GM18498 (cell line): ENCODE measurements at regions not wholly inside any gene's neighbourhood (a gene's known extent, or its start where the extent isn't known, plus 50 kb on each side); places are given as distances from the start of the nearest gene placed in this dataset.
"Not testable (repeated sequence)": the region's sequence is repeated elsewhere in the genome, so short reads cannot be mapped to it uniquely, and the experiment has no call there.

ENCODE experiments used
- ATAC-seq: cut with Tn5 transposase; IDR thresholded peaks from one replicate; pipeline ENCODE4 v1.9.1; 2021; ENCODE audit warnings: mild to moderate bottlenecking, moderate library complexity; ENCODE audit not compliant: unreplicated experiment

DNA sequence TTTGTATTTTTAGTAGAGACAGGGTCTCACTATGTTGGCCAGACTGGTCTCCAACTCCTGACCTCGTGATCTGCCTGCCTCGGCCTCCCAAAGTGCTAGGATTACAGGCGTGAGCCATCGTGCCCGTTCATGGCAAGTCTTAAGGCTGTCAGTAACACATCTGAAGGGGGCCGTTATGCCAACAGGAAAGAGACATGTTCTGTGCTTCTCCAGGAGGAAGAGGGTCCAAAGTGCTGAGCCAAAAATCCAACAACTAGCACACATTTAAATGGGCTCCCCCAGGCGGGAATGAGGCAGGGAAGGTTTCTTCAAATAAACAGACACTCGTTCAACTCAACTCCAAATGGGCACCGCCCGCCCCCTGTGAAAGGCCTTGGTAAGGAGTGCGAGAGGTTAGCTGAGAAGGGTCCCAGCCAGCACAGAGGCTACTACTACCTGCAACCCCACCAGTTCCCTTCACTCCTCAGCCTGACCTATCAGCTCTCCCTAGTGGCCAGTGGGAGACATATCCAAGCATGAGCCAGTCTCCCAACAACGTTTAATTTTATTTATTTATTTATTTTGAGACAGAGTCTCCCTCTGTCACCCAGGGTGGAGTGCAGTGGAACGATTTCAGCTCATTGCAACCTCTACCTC is 84.1 kb upstream of the DMRT1 start:
- ATAC-seq = no peak

DNA sequence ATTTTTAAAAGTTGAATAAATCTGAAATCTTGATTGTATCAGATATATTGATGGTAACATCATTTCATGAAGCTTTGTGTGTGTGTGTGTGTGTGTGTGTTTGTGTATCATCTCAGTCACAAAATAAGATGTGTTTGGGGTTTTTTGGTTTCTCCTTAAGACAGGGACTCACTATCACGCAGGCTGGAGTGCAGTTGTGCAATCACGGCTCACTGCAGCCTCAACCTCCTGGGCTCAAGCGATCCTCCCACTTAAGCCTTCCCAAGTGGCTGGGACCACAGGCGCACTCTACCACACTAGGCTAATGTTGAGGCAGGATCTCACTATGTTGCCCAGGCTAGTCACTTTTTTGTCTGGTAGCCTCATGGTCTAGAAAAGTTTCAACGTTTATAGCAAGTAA is 83.4 kb upstream of the DMRT1 start:
- no peak for ATAC-seq

DNA sequence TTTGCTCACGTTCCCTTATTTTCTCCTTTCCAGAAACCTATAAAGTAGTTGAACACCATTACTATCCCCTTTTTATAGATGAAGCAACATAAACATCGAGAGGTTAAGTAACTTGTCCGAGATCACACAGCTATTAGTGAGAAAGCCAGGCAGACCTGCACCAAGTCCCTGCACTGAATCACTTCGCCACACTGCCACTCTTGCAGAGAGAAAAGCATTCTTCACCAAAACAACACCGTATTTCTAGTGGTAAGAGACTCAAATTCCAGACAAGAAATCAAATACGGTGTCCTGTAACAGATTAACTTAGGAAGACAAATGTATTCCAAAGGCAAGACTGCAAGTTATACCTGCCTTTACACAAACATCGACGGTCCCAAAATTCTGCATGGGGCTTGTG is 82.0 kb upstream of the DMRT1 start:
- ATAC-seq = no peak

DNA sequence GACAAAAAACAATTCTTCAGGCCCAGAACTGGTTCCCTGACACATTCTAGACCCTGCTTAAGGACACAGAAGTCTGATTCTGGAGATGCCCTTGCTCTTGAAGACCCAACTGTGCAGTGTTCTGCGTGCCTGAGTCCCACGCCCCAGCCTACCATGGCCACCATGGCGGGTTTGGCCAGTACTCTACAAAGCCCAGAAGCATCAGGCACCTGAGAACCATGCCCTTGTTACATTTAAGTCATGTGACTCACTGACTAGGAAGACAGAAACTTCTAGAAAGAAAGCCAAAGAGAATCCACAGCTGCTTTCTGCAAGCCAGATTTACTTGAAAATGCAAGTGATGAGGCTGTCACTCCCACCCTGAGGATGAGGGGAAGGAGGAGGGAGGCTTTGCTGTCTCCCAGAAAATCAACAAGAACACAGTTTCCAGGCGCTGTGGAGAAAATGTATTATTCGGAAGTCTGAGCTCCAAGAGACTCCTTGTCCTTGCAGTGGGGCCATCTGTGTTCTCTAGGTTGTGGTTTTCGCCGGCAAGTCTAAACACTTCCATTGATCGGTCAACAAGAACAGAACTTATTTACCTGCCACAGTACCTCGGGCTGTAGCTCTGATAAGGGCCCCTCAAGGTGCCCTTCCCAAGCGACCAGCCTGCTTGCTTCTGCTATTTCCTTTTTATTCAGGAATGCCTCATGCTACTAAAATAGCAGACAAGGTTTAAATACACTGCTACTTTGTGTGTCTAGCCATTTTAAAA is 81.3 kb upstream of the DMRT1 start:
- ATAC-seq = no peak

DNA sequence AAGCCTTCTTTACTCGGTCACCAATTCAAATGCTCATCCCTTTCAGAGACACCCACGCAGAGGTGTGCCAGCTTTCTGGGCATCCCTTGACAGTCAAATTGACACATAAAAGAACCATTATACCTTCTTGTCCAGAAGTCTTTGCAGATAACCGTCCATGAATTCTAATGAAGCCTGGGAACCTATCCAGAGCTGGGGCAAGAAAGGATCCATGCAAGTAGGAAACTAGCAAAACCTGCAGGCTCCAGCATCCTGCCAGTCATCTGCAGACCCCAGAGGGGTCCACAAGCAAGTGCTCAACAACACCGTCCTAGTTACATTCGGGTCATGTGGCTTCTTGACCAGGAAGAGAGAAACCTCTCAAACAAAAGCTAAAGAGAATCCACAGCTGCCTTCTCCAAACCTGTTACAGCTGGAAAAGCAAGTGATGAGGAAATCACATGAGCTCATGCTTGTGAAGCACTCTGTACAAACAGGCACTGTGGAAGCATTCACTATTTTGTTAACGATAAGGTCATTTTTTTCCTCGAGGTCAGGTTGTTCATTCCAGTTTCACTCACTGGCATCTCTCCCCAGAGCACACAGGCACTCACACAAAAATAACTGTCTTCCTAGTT is 80.2 kb upstream of the DMRT1 start:
- no peak for ATAC-seq

DNA sequence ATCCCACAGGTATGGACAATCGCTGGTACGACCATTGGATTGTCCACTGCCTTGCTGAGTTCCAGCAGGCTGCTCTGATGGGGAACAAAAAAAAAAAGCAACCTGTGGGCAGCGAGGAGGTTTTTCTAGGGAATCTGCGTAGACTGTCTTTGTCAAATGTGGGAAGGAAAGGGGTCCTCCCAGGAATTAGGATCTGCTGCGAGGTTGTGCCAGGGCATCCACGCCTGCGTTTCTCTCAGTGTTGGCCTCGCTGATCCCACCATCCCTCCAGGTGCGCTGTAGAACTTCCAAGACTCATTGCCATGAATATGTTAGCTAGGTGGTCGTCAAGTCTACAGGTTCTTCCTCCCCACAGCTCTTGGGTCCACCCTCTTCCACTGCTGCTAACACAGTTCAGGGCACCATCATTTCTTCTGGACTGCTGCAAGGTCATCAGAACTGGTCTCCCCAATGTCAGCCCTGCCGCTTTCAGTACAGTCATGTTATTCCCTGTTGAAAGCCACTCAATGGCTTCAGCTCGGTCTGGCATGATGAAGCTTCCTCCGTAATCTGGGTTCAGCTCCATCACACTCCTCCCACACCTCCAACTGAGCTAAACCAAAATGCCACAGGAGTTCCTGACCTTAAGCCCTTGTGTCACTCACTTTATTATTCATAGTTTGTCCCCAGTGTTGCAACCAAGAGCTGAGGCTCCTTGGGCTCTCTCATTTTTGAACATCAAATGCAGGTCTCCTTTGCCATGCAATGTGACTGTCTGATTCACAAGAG is 79.5 kb upstream of the DMRT1 start:
- no peak for ATAC-seq

DNA sequence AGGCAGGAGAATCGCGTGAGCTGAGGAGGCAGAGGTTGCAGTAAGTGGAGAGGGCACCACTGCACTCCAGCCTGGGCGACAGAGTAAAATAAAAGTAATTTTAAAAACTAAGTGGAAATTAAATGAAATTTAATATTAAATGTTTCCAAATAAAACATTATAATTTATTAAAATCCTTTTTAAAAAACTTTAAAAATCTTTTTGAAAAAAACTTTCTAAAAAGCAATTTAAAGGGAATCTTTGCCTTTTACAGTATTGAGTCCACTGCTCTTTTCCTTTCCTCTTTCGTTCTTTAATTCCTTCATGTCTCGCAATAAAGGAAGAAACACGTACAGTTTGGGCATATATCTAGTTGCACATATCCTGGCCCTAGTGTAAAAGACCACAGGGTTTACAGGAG is 77.8 kb upstream of the DMRT1 start:
- no peak for ATAC-seq

DNA sequence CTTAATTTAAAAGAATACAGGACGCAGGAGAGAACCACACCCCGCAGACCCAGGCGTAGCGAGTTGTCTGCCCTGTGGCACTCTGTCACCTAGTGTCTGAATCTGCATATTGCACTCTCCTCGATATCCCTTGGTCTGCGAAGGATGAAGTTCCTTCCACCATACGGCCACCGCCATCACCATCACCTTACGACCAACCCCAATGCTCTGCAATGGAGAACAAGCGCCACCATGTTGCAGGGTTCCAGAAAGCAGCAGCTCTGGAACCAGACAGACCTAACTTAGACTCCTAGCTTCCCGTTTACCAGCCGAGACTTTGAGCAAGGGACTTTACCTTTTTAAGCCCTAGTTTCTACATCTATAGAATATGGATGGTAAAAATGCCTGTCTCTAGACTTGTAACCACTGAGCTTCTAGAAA is 77.4 kb upstream of the DMRT1 start:
- no peak for ATAC-seq

DNA sequence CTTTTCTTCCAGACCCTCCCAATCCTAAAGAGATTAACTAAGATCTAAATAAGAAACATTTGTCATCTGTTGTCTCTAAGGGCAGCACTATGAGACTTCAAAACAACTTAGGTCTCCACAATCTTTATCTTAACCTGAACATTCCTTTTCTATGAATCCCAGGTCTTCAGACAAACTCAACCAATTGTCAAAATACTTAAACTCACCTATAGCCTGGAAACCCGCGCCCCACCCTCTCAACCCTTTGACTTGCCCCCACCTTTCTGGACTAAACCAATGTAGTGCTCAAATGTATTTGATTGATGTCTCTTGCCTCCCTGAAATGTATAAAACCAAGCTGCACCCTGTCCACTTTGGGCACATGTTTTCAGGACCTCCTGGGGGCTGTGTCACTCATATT is 76.5 kb upstream of the DMRT1 start:
- ATAC-seq = no peak

DNA sequence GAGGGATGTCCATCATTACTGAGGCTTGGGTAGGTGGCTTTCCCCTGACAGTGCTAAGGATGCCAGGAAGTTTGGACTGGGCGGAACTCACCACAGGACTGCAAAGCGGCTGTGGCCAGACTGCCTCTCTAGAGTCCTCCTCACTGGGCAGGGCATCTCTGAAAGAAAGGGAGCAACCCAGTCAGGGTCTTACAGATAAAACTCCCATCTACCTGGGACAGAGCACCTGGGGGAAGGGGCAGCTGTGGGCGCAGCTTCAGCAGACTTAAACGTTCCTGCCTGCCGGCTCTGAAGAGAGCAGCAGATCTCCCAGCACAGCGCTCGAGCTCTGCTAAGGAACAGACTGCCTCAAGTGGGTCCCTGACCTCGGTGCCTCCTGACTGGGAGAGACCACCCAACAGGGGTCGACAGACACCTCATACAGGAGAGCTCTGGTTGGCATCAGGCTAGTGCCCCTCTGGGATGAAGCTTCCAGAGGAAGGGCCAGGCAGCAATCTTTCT is 74.4 kb upstream of the DMRT1 start:
- not testable (repeated sequence) for ATAC-seq

DNA sequence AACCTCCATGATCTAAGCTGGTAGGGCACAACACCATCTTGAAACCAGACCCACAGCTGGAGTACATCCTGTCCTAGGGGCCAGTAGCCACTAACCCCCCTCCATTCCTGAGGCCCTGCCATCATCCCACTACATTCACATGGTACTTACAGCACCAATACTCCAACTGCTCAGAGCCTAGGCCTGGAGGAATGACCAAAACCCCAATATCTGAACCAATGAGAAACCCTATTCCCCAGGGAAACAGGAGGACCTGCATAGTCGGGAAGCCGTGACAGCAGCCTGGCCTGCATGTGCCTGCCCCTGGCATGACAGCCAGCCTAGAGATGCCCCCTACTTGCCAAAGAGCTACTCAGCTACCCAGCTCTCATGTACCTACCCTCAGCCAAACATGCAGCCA is 65.4 kb upstream of the DMRT1 start:
- ATAC-seq = no peak

DNA sequence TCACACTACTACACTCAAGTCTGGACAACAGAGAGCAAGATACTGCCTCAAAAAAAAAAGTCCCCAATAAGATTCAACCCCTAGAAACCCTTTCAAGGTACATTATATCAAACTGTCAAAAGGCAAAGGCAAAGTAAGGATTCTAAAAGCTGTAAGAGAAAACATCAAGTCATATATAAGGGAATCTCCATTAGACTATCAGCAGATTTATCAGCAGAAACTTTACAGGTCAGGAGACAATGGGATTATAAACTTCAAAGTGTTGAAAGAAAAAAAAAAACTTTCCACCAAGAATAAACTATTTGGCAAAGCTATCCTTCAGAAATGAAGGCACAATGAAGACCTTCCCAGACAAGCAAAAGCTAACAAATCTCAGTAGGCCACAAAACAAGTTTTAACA is 63.5 kb upstream of the DMRT1 start:
- ATAC-seq = no peak

DNA sequence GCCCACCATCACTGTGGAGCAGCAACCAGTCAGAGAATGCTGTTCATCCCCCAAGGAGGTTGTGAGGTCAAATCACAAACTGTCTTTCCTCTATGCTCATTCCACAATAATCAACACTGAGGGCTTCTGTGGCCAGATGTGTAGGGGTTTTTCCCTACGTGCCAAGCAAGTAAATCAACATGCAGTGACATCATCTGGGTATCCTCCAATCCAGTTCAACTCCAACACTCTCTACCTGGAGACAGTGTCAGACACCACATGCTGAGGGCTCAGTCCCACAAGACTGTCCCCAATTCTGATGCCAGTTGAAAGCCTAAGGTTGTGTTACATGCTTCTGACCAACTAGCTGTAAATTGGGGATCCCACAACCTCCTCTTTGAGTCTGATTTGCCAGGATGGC is 57.3 kb upstream of the DMRT1 start:
- ATAC-seq = no peak

DNA sequence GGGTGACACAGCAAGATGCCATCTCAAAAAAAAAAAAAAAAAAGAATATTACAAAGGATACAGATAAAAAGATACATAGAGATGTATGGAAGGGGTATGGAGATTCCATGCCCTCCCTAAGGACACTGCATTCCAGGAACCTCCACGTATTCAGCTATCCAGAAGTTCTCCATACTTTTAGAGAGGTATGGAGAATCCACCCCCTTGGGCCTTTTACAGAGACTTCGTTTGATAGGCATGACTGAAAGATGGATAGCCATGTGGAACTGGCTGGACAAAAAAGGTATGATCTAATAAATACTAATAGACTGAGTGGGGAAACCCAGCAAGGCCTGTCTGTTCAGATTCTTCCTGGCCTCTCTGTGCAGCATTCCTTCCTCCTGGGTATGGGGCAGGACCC is 56.6 kb upstream of the DMRT1 start:
- no peak for ATAC-seq

DNA sequence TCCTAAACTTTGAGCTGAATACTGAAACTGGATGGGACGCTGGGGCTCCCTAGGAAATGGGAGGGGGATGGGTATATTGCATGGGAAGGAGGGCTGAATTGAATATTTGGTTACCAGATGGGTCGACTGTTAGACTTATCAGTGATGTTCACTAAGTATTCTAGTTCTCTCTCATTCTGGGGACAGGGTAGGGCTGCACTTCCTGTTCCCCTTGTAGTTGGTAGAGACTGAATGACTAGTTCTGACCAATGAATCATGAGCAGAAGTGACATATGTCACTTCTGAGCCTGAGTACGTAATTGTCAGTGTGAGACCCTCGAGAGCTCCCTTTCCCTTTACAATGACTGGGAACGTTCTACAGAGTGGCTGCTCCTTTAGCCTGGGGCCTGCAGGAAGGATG is 55.5 kb upstream of the DMRT1 start:
- ATAC-seq = no peak

DNA sequence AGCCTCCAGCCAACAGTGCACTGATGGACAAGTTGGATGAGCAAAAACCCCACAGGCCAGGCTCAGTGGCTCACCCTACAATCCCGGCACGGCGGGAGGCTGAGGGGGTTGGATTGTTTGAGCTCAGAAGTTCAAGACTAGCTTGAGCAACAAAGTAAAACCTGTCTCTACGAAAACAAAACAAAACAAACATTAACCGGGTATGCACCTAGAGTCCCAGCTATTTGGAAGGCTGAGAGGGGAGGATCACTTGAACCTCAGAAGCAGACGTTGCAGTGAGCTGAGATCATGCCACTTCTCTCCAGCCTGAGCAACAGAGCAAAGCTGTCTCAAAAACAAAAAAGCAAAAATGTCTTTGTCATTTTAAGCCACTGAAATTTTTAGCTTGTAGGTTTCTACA is 55.1 kb upstream of the DMRT1 start:
- ATAC-seq = no peak

DNA sequence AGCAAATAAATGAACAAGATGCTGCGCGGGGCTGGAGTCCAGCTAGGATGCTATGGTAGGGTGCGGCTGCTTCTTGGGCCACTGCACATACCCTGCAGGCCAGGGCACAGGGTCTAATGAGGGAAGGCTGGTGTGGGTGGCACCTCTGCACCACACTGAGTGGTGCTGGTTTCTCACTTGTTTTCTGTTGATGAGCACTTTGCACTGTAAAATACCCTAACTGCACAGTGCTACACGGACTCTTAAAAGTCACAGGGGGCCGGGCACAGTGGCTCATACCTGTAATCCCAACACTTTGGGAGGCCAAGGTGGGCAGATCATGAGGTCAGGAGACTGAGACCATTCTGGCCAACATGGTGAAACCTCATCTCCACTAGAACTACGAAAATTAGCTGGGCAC is 52.7 kb upstream of the DMRT1 start:
- no peak for ATAC-seq
